ENCODE measurements at regions not wholly inside any gene's neighbourhood (a gene's known extent, or its start where the extent isn't known, plus 50 kb on each side); places are given as distances from the start of the nearest gene placed in this dataset.

- DNase-seq = no peak
Measured at GRCh38 chr10:130372866-130373265, 236.7 kb downstream of the GLRX3 start.

- DNase-seq = no peak
Measured at GRCh38 chr10:130377986-130378540, 241.9 kb downstream of the GLRX3 start.

GRCh38 chr10:130378556-130379400 is 242.6 kb downstream of the GLRX3 start:
- DNase-seq = no peak

- DNase-seq = no peak
Measured at GRCh38 chr10:130380056-130380455, 243.9 kb downstream of the GLRX3 start.

- no peak for DNase-seq
Measured at GRCh38 chr10:130382031-130382430, 245.8 kb downstream of the GLRX3 start.

- no peak for DNase-seq
Measured at GRCh38 chr10:130387936-130388580, 251.9 kb downstream of the GLRX3 start.

- DNase-seq = no peak
Measured at GRCh38 chr10:130388746-130389145, 252.6 kb downstream of the GLRX3 start.

GRCh38 chr10:130389906-130390305 is 253.7 kb downstream of the GLRX3 start:
- DNase-seq = no peak

- DNase-seq = no peak
Measured at GRCh38 chr10:130392031-130392430, 255.8 kb downstream of the GLRX3 start.

GRCh38 chr10:130393342-130393741 is 257.2 kb downstream of the GLRX3 start:
- no peak for DNase-seq

GRCh38 chr10:130394832-130395231 is 258.6 kb downstream of the GLRX3 start:
- DNase-seq = no peak

- DNase-seq = no peak
Measured at GRCh38 chr10:130395248-130395936, 259.2 kb downstream of the GLRX3 start.

GRCh38 chr10:130396044-130396443 is 259.9 kb downstream of the GLRX3 start:
- DNase-seq = no peak

- DNase-seq = no peak
Measured at GRCh38 chr10:130398090-130398994, 262.2 kb downstream of the GLRX3 start.

GRCh38 chr10:130399425-130399950 is 263.3 kb downstream of the GLRX3 start:
- DNase-seq = no peak

- DNase-seq = no peak
Measured at GRCh38 chr10:130400890-130401289, 264.7 kb downstream of the GLRX3 start.

- DNase-seq = no peak
Measured at GRCh38 chr10:130401860-130402765, 265.9 kb downstream of the GLRX3 start.

- DNase-seq = no peak
Measured at GRCh38 chr10:130403153-130404075, 267.2 kb downstream of the GLRX3 start.

GRCh38 chr10:130404476-130405055 is 268.4 kb downstream of the GLRX3 start:
- no peak for DNase-seq

Measured in CD4-positive, alpha-beta T cell treated with Interleukin-15 for 1 hour (primary cell).